AG20443 (cell line): ENCODE measurements at regions not wholly inside any gene's neighbourhood (a gene's known extent, or its start where the extent isn't known, plus 50 kb on each side); places are given as distances from the start of the nearest gene placed in this dataset.
"Not testable (repeated sequence)": the region's sequence is repeated elsewhere in the genome, so short reads cannot be mapped to it uniquely, and the experiment has no call there.

Source experiments
- DNase-seq: peaks from one replicate; pipeline ENCODE4 v3.0.0; 2012; ENCODE audit warnings: low spot score, mixed read lengths

DNA sequence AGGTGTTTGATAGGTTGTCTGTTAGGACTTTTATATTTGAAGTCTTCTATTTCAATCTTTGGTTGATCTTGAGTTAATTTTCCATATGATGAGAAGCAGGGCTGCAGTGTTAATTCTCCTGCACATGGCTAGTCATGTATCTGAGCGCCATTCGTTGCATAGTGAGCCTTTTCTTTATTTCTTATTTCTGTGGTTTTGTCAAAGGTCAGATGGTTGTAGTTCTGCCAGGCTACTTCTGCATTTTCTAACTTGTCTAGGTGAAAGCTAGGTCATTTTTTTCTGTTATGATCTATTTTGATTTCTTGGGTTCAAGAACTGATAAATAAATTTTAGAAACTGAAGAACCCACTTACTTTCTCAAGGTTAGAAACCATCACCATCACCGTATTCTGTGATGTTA is 56.7 kb downstream of the CCDC74A start:
- no peak for DNase-seq

DNA sequence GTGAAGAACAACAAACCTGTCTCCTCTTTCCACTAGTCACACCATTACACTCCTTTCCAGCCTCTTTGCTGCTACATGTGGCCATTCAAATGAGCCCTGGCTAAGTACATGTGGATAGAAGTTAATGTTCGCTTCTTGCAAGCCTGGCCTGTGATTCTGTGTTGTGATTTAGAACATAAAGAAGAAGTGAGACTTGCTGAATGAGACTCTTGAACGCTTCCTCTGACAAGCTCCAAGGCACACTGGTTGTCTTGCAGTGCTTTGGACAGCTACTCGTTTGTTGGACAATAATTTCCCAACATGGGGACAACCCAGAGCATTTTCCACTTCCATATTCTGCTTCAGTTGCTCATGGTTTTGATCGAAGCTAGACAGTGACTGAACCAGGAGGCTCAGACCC is 57.3 kb downstream of the CCDC74A start:
- DNase-seq, result no peak

DNA sequence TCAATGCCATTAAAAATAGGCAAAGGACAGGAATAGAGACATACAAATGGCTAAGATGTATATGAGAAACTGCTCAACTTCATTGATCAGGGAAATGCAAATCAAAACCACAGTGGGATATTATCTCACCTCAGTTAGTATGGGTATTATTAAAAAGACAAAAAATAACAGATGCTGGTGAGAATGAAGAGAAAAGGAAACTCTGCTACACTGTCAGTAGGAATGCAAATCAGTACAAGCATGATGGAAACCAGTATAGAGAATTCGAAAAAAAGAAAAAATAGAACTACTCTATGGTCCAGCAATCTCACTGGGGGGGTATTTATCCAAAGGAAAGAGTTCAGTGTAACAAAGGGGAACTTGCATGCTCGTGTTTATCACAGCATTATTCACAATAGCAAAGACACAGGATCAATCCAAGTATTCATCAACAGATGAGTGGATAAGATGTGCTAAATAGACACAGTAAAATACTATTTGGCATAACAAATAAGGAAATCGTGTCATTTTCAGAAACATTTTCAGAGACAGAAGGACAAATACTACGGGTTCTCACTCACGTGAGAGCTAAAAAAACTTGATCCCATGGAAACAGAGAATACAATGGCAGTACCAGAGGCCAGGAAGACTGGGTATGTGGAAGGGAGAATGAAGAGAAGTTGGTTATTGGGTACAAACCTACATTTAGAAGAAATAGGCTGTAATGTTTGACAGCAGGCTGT is 60.6 kb downstream of the CCDC74A start:
- no peak for DNase-seq

DNA sequence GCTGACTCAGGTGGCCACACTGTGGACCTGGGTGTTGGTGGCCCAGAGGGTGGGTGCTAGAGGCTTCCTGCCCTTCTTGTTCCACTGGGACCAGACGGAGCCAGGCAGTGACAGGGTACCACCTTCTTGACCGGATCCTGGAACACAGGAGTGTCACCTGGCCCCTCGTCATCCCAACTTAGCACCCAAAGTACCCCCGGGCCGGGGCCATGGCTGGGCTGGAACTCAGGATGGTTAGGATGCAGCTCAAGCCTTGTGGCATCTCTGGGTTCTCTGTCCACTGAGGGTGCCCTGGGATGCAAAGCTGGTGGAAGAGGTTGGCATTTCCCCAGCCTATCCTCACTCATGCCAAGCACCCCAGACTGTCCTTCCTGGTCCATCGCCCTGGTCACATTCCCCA is 61.4 kb downstream of the CCDC74A start:
- not testable (repeated sequence) for DNase-seq

DNA sequence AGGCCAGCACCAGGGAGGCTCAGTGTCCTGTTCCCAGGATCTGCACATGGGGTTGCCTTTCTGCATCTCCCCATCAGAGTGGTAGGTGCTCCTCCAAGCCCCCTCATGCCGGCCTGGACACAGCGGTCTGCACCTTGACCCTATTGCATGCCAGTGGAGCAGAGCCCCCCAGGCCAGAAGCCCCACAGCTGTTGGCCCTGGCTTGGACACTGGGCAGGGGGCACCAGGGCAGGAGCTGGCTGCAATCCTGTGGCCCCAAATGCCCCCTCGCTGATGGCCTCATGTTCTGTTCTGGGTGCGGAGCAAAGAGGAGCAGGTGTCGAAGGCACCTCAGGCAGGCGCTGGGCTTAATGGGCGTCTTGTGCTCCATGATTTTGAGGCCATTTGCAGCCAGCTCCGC is 62.7 kb downstream of the CCDC74A start:
- no peak for DNase-seq

DNA sequence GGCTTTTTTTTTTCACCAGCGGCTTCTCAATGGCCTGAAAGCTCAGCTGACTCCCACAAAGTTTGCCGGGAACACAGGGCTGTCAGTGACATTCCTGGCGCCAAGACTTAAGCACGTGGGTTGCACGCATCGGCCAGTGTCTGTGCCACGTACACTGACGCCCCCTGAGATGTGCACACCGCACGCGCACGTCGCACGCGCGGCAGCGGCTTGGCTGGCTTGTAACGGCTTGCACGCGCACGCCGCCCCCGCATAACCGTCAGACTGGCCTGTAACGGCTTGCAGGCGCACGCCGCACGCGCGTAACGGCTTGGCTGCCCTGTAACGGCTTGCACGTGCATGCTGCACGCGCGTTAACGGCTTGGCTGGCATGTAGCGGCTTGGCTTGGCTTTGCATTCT is 63.2 kb downstream of the CCDC74A start:
- no peak for DNase-seq

DNA sequence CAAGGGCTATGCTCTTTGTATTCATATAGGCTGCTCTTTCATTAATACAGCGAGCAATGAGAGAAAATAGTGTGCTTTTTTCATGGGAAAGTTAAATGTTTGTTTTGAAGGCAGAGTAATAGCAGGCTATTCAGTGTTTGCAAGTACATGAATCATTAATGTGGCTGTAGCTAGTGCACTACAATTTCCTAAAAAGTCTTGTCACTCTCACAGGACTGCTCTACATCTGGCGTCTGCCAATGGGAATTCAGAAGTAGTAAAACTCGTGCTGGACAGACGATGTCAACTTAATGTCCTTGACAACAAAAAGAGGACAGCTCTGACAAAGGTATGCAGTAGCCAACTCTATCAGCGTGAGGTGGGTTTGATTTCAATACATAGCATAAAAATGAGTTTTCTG is 68.9 kb downstream of the CCDC74A start:
- not testable (repeated sequence) for DNase-seq

DNA sequence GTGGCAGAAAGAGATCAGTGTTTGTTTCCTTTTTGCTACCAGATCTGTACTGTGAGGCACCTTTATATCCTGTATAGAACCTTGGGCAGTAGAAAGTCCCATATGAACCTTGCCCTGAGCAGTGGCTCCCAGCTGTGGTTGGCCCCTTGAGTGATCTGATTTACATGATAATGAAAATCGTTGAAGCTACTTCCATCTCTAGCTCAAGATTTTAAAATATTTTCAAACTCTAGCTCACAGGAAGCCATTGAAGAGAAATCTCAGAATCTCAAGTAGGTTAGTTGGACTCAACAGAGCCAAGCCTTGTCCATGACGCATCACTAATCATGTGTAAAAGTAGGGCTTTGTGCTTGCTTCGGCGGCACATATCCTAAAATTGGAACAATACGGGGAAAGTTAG is 74.8 kb downstream of the CCDC74A start:
- DNase-seq, result not testable (repeated sequence)

DNA sequence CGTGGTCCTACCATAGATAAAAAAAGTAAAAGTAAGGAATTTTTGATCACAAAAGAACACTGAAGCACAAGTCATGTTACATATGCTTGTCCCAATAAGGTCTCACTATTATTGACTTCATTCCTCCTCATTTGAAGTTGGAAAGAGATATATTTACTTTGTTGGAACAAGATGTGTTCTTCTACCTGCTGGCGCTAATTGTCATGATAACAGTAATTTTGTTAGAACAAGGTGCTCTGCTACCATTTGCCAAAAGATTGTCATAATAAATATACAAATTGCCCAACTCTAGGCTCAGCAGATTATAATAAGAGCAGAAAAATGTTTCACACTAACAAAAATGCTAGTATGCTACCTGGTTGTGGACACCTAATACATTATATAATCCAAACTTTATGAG is 77.0 kb downstream of the CCDC74A start:
- DNase-seq, result not testable (repeated sequence)

DNA sequence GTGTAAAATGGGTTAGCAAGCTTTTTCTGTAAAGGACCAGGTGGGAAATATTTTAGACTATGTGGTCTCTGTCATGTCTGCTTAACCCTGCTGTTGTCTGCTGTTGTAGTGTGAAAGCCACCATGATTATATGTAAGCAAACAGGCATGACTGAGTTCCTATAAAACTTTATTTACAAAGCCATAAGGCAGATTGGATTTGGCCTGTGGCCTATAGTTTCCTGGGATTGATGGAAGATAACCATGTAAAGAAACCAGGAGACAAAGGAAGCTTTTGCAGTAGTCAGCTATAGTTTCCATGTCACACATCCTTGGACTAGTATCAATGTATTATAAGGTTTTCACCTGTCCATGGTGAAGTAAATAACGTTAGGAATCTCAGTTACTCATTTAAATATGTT is 78.7 kb downstream of the CCDC74A start:
- not testable (repeated sequence) for DNase-seq

DNA sequence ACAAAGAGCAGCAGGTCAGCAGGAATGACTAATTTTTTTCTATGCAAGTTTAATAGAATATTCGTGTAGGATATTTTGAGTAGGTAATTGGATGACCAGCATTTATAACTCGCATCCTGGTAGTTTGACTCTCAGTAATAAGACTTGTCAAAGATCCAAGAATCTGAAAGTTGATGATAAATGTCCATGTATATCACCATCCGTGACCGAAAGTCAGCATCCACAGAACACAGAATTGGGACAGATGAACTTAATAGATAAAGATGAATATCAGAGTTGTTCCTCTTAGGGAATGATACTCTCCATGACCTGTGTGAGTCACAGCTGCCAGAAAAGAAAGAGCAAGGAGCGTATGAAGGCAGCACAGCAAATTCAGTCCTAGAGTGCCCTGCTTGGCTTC is 79.4 kb downstream of the CCDC74A start:
- not testable (repeated sequence) for DNase-seq

DNA sequence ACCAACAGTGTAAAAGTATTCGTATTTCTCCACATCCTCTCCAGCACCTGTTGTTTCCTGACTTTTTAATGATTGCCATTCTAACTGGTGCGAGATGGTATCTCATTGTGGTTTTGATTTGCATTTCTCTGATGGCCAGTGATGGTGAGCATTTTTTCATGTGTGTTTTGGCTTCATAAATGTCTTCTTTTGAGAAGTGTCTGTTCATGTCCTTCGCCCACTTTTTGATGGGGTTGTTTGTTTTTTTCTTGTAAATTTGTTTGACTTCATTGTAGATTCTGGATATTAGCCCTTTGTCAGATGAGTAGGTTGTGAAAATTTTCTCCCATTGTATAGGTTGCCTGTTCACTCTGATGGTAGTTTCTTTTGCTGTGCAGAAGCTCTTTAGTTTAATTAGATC is 86.9 kb downstream of the CCDC74A start:
- not testable (repeated sequence) for DNase-seq

DNA sequence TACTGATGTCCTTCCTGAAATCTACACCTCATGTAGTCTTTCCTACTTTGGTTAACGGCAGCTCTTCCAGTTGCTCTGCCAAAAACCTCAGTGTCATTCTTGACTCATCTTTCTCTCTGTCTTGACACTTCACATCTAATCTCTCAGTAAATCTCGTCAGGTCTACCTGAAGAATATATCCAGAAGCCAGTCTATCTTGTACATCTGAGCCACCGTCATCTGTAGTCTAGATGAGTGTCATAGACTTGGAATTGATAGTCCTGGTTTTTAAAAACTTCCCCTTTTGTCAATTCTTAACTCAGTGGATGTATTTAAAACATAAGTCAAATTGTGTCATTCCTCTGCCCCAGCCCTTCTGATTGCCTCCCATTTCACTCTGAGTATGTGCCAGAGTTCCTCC is 90.6 kb downstream of the CCDC74A start:
- not testable (repeated sequence) for DNase-seq

DNA sequence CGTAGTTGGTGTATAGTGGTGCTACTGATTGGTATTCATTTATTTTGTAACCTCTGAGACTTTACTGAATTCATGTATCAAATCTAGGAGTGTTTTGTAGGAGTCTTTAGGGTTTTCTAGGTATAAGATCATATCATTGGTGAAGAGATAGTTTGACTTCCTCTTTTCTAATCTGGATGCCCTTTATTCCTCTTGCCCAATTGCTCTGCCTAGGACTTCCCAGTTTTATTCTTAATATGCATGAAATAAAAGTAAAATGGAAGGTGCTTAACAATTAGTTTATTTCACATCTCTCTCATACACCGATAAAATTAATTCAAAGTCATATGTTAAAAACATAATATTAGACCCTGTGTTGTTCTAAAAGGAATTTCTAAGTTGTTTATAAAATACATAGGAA is 95.2 kb downstream of the CCDC74A start:
- not testable (repeated sequence) for DNase-seq

DNA sequence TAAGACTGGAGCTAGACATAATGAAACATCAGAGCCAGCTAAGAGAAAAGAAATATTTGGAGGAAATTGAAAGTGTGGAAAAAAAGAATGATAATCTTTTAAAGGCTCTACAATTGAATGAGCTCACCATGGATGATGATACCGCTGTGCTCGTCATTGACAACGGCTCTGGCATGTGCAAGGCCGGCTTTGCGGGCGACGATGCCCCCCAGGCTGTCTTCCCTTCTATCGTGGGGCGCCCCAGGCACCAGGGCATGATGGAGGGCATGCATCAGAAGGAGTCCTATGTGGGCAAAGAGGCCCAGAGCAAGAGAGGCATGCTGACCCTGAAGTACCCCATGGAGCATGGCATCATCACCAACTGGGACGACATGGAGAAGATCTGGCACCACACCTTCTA is 98.3 kb downstream of the CCDC74A start:
- not testable (repeated sequence) for DNase-seq

DNA sequence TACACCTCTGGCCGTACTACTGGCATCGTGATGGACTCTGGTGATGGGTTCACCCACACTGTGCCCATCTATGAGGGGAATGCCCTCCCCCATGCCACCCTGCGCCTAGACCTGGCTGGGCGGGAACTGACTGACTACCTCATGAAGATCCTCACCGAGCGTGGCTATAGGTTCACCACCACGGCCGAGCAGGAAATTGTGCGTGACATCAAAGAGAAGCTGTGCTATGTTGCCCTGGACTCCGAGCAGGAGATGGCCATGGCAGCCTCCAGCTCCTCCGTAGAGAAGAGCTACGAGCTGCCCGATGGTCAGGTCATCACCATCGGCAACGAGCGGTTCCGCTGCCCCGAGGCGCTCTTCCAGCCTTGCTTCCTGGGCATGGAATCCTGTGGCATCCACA is 98.9 kb downstream of the CCDC74A start:
- not testable (repeated sequence) for DNase-seq

DNA sequence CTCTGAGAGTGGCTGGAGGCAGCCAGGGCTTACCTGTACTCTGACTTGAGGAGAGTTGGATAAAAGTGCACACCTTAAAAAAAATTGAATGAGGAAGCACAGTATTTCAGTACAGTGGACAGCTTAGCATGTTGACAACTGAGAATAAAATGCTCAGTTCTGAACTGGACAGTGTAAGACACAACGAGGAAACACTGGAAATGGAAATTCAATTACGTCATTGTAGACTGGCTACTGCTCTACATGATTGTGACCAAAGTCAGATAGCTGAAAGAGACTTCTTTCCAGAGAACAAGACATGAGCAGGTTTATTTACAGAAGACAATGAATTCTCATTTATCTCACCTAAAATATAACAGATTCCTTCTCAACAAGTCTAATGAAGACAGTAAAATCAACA is 100.1 kb downstream of the CCDC74A start:
- not testable (repeated sequence) for DNase-seq

DNA sequence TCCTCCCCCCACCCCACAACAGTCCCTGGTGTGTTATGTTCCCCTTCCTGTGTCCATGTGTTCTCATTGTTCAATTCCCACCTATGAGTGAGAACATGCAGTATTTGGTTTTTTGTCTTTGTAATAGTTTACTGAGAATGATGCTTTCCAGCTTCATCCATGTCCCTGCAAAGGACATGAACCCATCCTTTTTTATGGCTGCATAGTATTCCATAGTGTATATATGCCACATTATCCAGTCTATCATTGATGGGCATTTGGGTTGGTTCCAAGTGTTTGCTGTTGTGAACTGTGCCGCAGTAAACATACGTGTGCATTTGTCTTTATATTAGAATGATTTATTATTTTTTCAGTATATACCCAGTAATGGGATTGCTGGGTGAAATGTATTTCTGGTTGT is 104.0 kb downstream of the CCDC74A start:
- DNase-seq, result not testable (repeated sequence)

DNA sequence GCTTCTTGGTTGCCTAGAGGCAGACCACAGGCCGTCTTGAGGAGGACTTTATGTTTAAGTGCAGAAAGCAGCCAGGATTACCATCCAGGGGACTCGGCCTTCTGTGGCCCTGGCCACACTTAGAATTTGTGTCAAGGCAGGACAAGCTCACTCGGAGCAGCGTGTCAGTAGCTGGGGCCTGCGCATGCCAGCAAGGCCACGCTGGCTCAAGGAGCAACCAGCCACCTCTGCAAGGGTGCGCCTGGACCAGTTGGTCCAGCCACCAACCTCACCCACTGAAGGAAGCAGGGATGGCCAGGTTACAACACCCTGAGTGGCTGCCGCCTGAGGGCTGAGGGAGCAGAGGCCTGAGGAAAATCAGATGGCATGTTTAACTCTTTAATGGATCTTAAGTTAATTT is 105.7 kb downstream of the CCDC74A start:
- DNase-seq, result not testable (repeated sequence)

DNA sequence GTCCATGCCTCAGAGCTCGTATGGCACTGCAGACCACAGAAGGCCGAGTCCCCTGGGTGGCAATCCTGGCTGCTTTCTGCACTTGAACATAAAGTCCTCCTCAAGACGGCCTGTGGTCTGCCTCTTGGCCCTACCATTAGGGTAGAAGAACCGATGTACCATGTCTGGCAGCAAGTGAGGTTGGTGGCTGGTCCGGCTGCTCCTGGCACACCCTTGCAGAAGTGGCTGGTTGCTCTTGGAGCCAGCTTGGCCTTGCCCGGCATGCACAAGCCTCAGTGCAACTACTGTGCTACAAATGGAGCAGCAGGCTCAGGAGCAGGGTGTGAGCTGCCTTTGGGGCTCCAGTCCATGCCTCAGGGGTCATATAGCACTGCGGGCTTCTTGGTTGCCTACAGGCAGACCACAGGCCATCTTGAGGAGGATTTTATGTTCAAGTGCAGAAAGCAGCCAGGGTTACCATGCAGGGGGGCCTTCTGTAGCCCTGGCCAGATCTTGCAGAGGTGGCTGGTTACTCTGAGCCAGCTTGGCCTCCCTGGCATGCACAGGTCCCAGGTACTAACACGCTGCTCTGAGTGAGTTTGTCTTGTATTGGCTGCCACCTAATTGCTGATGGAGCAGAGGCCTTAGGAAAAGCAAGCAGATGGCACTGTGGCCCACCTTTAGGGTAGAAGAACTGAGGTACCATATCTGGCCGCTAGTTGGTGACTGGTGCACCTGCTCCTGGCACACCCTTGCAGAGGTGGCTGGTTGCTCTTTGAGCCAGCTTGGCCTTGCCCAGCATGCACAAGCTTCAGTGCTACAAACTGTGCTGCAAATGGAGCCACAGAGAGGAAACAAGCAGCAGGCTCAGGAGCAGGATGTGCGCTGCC is 106.4 kb downstream of the CCDC74A start:
- DNase-seq, result not testable (repeated sequence)

DNA sequence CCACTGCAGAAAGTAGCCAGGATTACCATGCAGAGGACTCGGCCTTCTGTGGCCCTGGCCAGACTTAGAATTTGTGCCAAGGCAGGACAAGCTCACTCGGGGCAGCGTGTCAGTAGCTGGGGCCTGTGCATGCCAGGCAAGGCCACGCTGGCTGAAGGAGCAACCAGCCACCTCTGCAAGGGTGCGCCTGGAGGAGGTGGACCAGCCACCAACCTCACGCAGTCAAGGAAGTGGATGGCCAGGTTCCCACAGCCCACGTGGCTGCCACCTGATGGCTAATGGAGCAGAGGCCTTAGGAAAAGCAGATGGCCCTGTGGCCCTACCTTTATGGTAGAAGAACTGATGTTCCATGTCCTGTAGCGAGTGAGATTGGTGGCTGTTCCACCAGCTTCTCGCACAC is 107.9 kb downstream of the CCDC74A start:
- DNase-seq, result no peak

DNA sequence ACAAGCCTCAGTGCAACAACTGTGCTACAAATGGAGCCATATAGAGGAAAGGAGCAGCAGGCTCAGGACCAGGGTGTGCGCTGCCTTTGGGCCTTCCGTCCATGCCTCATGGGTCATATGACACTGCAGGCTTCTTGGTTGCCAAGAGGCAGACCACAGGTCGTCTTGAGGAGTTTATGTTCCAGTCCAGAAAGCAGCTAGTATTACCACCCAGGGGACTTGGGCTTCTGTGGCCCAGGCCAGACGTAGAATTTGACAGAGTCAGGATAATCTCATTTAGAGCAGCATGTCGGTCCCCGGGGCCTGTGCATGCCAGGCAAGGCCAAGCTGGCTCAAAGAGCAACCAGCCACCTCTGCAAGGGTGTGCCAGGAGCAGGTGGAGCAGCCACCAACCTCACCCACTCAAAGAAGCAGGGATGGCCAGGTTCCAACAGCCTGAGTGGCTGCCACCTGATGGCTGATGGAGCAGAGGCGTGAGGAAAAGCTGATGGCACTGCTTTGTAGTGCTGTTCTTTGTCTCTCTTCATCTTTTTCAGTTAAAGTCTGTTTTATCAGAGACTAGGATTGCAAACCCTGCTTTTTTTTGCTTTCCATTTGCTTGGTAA is 109.1 kb downstream of the CCDC74A start:
- not testable (repeated sequence) for DNase-seq
